ENCODE measurements at regions not wholly inside any gene's neighbourhood (a gene's known extent, or its start where the extent isn't known, plus 50 kb on each side); places are given as distances from the start of the nearest gene placed in this dataset.

DNA sequence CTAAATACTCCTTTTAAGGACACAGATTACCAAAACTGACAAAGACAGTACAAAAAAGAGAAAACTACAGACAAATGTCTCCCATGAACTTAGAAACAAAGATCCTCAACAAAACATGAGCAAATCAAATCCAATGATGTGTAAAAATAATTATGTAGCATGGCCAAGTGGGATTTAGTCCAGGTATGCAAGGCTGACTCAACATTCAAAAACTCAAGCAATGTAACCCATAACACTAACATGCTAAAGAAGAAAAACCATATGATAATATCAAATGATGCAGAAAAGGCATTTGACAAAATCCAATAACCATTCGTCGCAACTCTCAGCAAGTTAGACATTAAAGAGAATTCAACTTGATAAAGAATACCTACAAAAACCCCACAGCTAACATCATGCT, 239.0 kb upstream of the KLHL29 start:
- TF ChIP-seq, protein P1, sequence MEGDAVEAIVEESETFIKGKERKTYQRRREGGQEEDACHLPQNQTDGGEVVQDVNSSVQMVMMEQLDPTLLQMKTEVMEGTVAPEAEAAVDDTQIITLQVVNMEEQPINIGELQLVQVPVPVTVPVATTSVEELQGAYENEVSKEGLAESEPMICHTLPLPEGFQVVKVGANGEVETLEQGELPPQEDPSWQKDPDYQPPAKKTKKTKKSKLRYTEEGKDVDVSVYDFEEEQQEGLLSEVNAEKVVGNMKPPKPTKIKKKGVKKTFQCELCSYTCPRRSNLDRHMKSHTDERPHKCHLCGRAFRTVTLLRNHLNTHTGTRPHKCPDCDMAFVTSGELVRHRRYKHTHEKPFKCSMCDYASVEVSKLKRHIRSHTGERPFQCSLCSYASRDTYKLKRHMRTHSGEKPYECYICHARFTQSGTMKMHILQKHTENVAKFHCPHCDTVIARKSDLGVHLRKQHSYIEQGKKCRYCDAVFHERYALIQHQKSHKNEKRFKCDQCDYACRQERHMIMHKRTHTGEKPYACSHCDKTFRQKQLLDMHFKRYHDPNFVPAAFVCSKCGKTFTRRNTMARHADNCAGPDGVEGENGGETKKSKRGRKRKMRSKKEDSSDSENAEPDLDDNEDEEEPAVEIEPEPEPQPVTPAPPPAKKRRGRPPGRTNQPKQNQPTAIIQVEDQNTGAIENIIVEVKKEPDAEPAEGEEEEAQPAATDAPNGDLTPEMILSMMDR (IDR thresholded peaks at IDR 0.05; ENCODE audit: low read depth, low read length) = no peak
- H3K4me3 ChIP-seq (ENCODE audit: low read depth, low read length) = no peak overlapping the region

DNA sequence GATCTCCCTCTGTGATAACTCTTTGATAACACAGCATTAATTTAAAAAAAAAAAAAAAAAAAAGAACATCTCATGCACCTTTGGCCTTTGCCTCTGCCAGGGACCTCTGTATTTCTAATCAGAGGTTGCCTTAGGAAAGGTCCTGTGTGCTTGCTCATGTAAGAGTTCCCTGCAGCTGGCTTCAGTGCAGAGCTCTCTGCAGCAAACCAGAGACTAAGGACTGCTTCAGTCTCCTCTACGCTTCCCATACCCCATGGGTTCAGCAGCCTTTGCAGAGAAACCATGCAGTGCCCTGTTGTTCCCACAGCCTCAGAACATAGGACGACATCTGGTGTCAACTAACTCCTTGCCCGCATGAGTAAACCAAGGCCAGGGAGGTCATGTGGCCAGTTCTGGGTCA, 236.6 kb upstream of the KLHL29 start:
- H3K4me3 ChIP-seq (ENCODE audit: low read depth, low read length) = no peak overlapping the region
- TF ChIP-seq, protein P1 (IDR thresholded peaks at IDR 0.05; ENCODE audit: low read depth, low read length) = no peak

DNA sequence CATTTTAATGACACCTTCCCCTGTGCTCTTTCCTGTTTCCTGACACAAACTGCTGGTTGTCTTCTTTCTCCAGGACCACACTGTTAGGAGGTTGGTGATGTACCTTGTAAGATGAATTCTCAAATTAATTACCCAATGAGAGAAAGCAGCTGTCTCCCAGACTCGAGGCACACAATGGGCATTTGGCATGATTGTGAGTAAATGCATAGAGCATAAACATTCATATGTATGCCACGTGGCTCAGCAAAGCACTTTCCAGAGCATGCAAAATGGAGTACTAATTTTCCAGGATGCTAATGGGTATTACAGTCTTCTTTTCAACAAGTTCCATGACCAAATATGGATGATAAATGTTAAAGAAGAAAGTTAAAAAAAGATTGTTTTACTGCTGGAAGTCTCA, 235.2 kb upstream of the KLHL29 start:
- TF ChIP-seq, protein P1 (IDR thresholded peaks at IDR 0.05; ENCODE audit: low read depth, low read length) = no peak
- H3K4me3 ChIP-seq (ENCODE audit: low read depth, low read length) = no peak overlapping the region

DNA sequence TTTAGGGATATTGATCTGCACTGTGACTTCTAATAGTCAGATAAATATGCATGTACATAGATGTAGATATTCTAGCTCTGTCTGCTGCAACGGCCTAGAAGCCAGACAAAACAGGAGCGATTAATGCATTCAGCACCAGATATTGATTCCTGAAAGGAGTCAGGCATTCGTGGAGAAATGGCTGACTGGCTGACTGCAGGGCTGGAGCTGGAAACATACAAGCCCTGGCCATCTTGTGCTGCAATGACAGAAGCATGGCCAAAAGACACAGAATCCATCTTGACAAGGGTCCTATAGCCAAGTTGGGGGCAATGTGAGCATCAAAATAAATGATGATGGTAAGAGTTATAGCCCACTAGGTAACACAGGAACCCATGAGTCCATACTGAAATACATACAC, 231.5 kb upstream of the KLHL29 start:
- H3K4me3 ChIP-seq (ENCODE audit: low read depth, low read length) = no peak overlapping the region
- TF ChIP-seq, protein P1 (IDR thresholded peaks at IDR 0.05; ENCODE audit: low read depth, low read length) = no peak

DNA sequence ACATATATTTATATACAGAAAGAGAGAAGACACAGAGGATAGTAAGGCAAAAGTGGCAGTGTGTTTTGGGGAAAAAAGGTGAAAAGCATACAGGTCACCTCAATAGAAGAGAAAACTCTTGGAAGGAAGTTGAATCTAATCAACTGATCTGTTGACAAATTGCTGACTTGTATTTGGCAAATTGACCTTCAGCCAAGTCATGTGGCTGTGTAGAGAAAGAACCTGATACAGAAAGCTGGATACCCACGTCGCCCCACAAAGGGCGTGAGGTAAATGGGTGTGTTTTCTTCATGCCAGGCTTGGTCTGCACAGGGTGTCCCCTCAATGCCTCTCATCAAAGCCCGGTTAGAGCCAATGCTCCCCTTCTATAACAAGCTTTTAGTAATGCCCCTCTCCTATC, 230.0 kb upstream of the KLHL29 start:
- H3K4me3 ChIP-seq (ENCODE audit: low read depth, low read length) = no peak overlapping the region
- TF ChIP-seq, protein P1 (IDR thresholded peaks at IDR 0.05; ENCODE audit: low read depth, low read length) = no peak

DNA sequence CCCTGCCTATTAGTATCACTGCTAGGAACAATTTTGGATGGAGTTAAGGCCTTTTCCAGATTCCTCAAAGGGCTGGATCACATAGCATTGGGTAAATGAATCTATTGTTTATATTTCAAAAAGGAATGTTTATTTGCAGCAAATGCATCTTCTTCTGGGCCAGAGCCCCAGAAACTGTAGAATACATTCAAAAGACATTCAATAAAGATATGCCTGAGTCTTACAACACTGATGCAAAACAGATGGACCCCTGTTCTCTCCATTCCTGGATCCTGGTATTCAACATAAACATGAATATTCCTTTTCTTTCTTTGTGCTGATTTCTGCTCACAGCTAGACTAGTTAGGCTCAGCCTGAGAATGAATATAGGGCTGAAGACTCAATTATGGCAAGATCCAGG, 227.2 kb upstream of the KLHL29 start:
- TF ChIP-seq, protein P1 (IDR thresholded peaks at IDR 0.05; ENCODE audit: low read depth, low read length) = no peak

DNA sequence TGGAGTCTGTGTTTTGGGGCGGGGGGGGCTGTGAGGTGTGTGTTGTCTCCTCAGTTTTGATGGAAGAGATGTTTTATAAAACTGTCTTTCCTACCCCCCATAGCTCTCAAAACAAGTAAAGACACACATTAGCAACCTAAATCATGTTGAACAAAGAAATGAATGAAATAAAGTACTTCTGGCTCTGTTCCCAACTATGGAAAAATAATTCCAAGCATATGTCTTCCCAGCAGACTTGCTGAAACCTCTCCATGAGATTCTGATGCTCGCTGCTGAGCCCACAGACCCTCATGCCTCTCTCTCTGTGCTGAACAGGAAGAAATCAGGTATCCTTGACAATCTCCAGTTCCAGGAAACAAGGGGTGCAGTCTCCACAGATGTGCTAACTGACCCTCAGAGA, 226.7 kb upstream of the KLHL29 start:
- H3K4me3 ChIP-seq (ENCODE audit: low read depth, low read length) = no peak overlapping the region

More for the DNA sequence above, 227.2 kb upstream of the KLHL29 start:
- H3K4me3 ChIP-seq (ENCODE audit: low read depth, low read length) = no peak overlapping the region

More for the DNA sequence above, 226.7 kb upstream of the KLHL29 start:
- TF ChIP-seq, protein P1 (IDR thresholded peaks at IDR 0.05; ENCODE audit: low read depth, low read length) = no peak
